Transverse colon (tissue), 4 donors: ENCODE measurements at regions not wholly inside any gene's neighbourhood (a gene's known extent, or its start where the extent isn't known, plus 50 kb on each side); places are given as distances from the start of the nearest gene placed in this dataset.

ENCODE experiments used
- DNase-seq: peaks from one replicate; pipeline ENCODE4 v3.0.0-alpha.2; 2019
- H3K27ac ChIP-seq, 4 donors: fragments of 200-600 bp; sonication (generic); 2 replicates each; pipeline ENCODE4 v1.5.1; 2016 to 2018; ENCODE audit warnings: inconsistent platforms in 4 of 4
- H3K27me3 ChIP-seq: fragments of 200-600 bp; sonication (generic); 2 replicates; pipeline ENCODE4 v1.5.1; 2017; ENCODE audit warnings: inconsistent platforms
- H3K36me3 ChIP-seq, 4 donors: fragments of 200-600 bp; sonication (generic); 2 replicates each; pipeline ENCODE4 v1.5.1; 2017 to 2019; ENCODE audit warnings: inconsistent platforms in 4 of 4
- H3K4me1 ChIP-seq, 4 donors: fragments of 200-600 bp; sonication (generic); 2 replicates each; pipeline ENCODE4 v1.5.1; 2017 to 2020; ENCODE audit warnings: inconsistent platforms in 4 of 4
- H3K4me3 ChIP-seq, 4 donors: fragments of 200-600 bp; sonication (generic); 1 replicate in 1 of 4; 2 replicates in 3 of 4; pipeline versions ENCODE4 v1.5.1 to v1.6.1; 2017 to 2019; ENCODE audit warnings: inconsistent platforms in 4 of 4
- H3K9me3 ChIP-seq, 2 donors: fragments of 200-600 bp; sonication (generic); 2 replicates each; pipeline ENCODE4 v1.5.1; 2017 to 2019; ENCODE audit warnings: inconsistent platforms in 2 of 2
- CTCF ChIP-seq, 5 experiments: fragments of 200-600 bp in 3 of 5; fragments of 450-650 bp in 2 of 5; sonication (generic) in 3 of 5; IDR thresholded peaks; 1 replicate in 2 of 5; 2 replicates in 3 of 5; pipeline ENCODE4 v1.5.1; 2016 to 2017; ENCODE audit warnings: antibody characterized with exemption in 5 of 5, inconsistent platforms in 3 of 5, mild to moderate bottlenecking in 2 of 5, moderate library complexity in 1 of 5
- EP300 ChIP-seq: sonication (generic); formaldehyde crosslinking; IDR thresholded peaks from one replicate; pipeline ENCODE4 v1.6.1; 2017; ENCODE audit warnings: antibody characterized with exemption, low read depth
- POLR2A ChIP-seq: fragments of 450-650 bp; IDR thresholded peaks from one replicate; pipeline ENCODE4 v1.6.1; 2016; ENCODE audit warnings: antibody characterized with exemption, mild to moderate bottlenecking, moderate library complexity
- POLR2AphosphoS5 ChIP-seq, 3 donors: sonication (generic); formaldehyde crosslinking; IDR thresholded peaks; one replicate each; pipeline ENCODE4 v1.6.1; 2016; ENCODE audit warnings: antibody characterized with exemption in 3 of 3
- WGBS, 2 donors: methylation state at CpG; one replicate each; pipeline ENCODE4 v1.1.5; 2018; ENCODE audit warnings: low coverage in 1 of 2; 5-methylcytosine and 5-hydroxymethylcytosine counted together
- in situ Hi-C, 4 donors: fragments of 200-750 bp; cut with MboI; loops; one replicate each; pipeline versions ENCODE4 v1.15.0 to v1.15.1; 2017; ENCODE audit warnings: low sequenced_read_pairs in 3 of 4, low pct_ligation_motif_present in 1 of 4, low pct_unique_long_range_greater_than_20kb in 1 of 4
- intact Hi-C: fragments of 100-400 bp; cut with DNase I; formaldehyde crosslinking; loops from one replicate; pipeline ENCODE4 v1.15.1; 2023; ENCODE audit warnings: low total_unique reads

- Histone ChIP-seq H3K4me1 (peaks cover 0 to 5% (median 0%) of the 10 kb centered on the region in 4 donors), H3K36me3 (no peaks in the 10 kb centered on the region), H3K27ac (no peak overlapping the region), H3K27me3 (no peaks in the 10 kb centered on the region), H3K4me3 (no peak overlapping the region), H3K9me3 (no peaks in the 10 kb centered on the region)
- intact Hi-C loops (no loop called here), in situ Hi-C loops (no loop called here)
- TF ChIP-seq EP300 (no peak), POLR2AphosphoS5 (IDR thresholded peaks at IDR 0.05) (no peak), POLR2A (no peak), CTCF (IDR thresholded peaks at IDR 0.05) (no peak)
- WGBS, 2 donors: 75 to 87% methylated on average over 9 to 14 of the region's 14 CpGs
- DNase-seq: no peak
Measured at GRCh38 chr13:40484101-40484800, 182.2 kb downstream of the FOXO1 start.

GRCh38 chr13:40484974-40485373 lies 181.5 kb downstream of the FOXO1 start:
- H3K36me3 ChIP-seq: no peaks in the 10 kb centered on the region
- H3K27me3 ChIP-seq: no peaks in the 10 kb centered on the region
- no peak for TF ChIP-seq CTCF (IDR thresholded peaks at IDR 0.05)
- no peak for TF ChIP-seq POLR2A
- no peak for TF ChIP-seq POLR2AphosphoS5 (IDR thresholded peaks at IDR 0.05)
- no peak for TF ChIP-seq EP300
- H3K9me3 ChIP-seq: no peaks in the 10 kb centered on the region
- WGBS, 2 donors: 86% methylated on average over 7 of the region's 7 CpGs; no CpG with 5 or more reads in 1 of the 2 donors
- no peak for DNase-seq
- no peak overlapping the region for H3K4me3 ChIP-seq
- in situ Hi-C loops (no loop called here), intact Hi-C loops (no loop called here)
- peaks cover 0 to 9% (median 0%) of the 10 kb centered on the region in 4 donors for H3K4me1 ChIP-seq
- H3K27ac ChIP-seq: peak overlapping the region in 2 of 4 donors; percentile 32 to 34

DNA sequence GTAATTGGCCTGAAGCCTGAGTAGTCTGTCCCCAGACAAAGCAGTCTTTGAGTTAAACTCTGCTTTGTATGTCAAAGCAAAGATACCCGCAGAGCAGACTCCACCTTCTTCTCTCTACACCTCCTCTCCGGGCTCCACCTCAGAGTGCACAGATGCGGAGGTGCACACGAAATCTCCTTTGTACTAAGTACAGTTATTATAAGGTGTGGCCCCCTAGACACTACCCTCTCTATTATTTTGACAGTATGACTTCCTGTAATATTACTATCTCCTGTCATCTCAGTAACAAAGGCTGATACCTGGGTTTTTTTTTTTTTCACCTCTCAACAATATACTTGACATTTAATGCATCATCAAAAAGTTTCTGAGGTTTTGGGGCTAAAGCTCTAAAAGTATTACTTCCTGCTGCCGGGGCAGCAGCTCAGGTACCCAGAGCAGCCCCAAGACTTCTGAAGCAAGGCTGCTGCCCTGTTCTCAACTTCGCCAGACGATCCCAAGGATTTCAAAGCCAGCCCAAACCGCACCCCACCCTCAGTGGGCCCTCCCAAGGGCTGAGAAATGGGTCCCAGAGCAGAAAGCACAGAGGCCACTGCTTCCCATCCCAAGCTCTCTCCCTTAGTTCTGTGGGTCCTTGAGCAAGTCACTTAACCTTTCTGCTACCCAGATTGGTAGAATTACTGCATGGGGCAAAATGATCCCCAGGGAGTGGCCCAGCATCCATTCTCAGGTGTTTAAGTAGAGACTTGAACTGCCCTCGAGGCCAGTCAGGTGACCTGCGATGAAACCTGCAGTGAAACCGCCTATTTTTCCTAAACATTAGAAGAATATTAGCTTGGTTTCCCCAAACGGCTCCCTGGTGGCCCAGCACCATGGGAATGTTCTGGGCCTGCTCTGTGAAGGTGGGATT lies 180.6 kb downstream of the FOXO1 start:
- no peak for DNase-seq
- H3K27ac ChIP-seq: peak overlapping the region in 3 of 4 donors; percentile 32 to 34 (median 32)

More for the DNA sequence above, 180.6 kb downstream of the FOXO1 start:
- no peak for TF ChIP-seq POLR2A
- TF ChIP-seq EP300: no peak
- TF ChIP-seq CTCF (IDR thresholded peaks at IDR 0.05): no peak
- TF ChIP-seq POLR2AphosphoS5 (IDR thresholded peaks at IDR 0.05): no peak
- 44 to 64% methylated on average over 4 to 12 of the region's 12 CpGs for WGBS, 2 donors
- H3K4me1 ChIP-seq: peaks cover 0 to 13% (median 0%) of the 10 kb centered on the region in 4 donors
- H3K9me3 ChIP-seq: no peaks in the 10 kb centered on the region
- H3K27me3 ChIP-seq: no peaks in the 10 kb centered on the region
- H3K4me3 ChIP-seq: no peak overlapping the region
- in situ Hi-C loops: no loop called here
- intact Hi-C loops: no loop called here
- no peaks in the 10 kb centered on the region for H3K36me3 ChIP-seq
